ENCODE measurements at regions not wholly inside any gene's neighbourhood (a gene's known extent, or its start where the extent isn't known, plus 50 kb on each side); places are given as distances from the start of the nearest gene placed in this dataset.

DNA sequence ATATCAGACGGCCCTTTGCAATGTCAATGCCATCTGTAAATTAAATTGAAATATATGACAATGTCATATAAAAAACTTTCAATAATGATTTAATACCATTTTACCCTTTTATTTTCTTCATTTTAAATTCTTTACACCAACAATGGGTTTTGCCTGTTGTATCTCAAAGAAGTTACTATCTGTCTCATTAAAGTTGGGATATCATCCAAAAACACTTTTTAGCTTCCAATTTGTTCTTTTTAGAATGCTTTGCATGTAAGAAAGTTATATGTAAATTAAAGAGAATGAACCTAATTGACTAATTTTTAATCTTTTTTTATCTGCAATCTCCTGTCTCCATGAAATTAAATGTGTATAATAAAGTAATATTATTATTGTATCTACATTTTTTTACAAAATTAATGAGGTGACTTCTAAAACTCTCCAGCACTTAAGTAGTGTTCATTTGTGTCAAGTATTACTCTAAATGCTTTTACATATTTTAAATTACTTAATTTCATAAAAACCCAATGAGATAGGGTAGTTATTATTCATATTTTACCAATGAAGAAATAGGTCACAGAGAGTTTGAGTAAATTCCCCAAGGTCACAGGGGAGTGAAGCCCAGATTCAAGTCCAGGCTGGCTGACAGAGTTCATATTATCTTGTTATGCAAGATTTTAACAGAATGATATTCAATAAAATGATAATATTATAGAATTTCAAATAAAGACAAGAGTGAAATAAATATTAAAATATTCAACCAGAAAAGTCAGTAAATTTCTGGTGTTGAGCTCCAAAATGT, 673.0 kb upstream of the FLRT2 start:
- ATAC-seq (ENCODE audit: insufficient read depth, low FRiP score) (no peak), DNase-seq (peak in 2 of 3 donors; percentile 12 to 18)
- WGBS, 2 donors, result 49 to 75% methylated on average over 1 of the region's 1 CpG
- Histone ChIP-seq H3K27ac (ENCODE audit: low read depth in 1 of 2, low read length in 1 of 2) (no peak overlapping the region), H3K27me3 (ENCODE audit: control insufficient read depth in 3 of 3, insufficient read depth in 3 of 3, low read length in 2 of 3) (no peaks in the 10 kb centered on the region), H3K36me3 (ENCODE audit: control insufficient read depth in 4 of 4, insufficient read depth in 4 of 4, low read length in 4 of 4) (no peaks in the 10 kb centered on the region), H3K4me3 (no peak overlapping the region), H3K4me1 (ENCODE audit: control insufficient read depth in 5 of 5, insufficient read depth in 5 of 5, low read length in 5 of 5) (no peaks in the 10 kb centered on the region), H3K9me3 (ENCODE audit: control insufficient read depth in 4 of 4, insufficient read depth in 3 of 4, low read length in 3 of 4) (no peaks in the 10 kb centered on the region), H3K9ac (ENCODE audit: insufficient read depth in 1 of 2, low read length in 2 of 2) (no peak overlapping the region)
- no peak for TF ChIP-seq CTCF (IDR thresholded peaks at IDR 0.05; ENCODE audit: control extremely low read depth, extremely low read depth)

GRCh38 chr14:84857571-84857970, 672.4 kb upstream of the FLRT2 start:
- H3K9me3 ChIP-seq (ENCODE audit: control insufficient read depth in 4 of 4, insufficient read depth in 3 of 4, low read length in 3 of 4), result no peaks in the 10 kb centered on the region
- no peak overlapping the region for H3K9ac ChIP-seq (ENCODE audit: insufficient read depth in 1 of 2, low read length in 2 of 2)
- ATAC-seq (ENCODE audit: insufficient read depth, low FRiP score) (no peak), DNase-seq (no peak)
- no peaks in the 10 kb centered on the region for H3K36me3 ChIP-seq (ENCODE audit: control insufficient read depth in 4 of 4, insufficient read depth in 4 of 4, low read length in 4 of 4)
- no peak for TF ChIP-seq CTCF (IDR thresholded peaks at IDR 0.05; ENCODE audit: control extremely low read depth, extremely low read depth)
- no peaks in the 10 kb centered on the region for H3K27me3 ChIP-seq (ENCODE audit: control insufficient read depth in 3 of 3, insufficient read depth in 3 of 3, low read length in 2 of 3)
- H3K4me1 ChIP-seq (ENCODE audit: control insufficient read depth in 5 of 5, insufficient read depth in 5 of 5, low read length in 5 of 5), result no peaks in the 10 kb centered on the region
- no peak overlapping the region for H3K4me3 ChIP-seq
- H3K27ac ChIP-seq (ENCODE audit: low read depth in 1 of 2, low read length in 1 of 2), result no peak overlapping the region

- Histone ChIP-seq H3K36me3 (ENCODE audit: control insufficient read depth in 4 of 4, insufficient read depth in 4 of 4, low read length in 4 of 4) (no peaks in the 10 kb centered on the region), H3K27ac (ENCODE audit: low read depth in 1 of 2, low read length in 1 of 2) (no peak overlapping the region), H3K9me3 (ENCODE audit: control insufficient read depth in 4 of 4, insufficient read depth in 3 of 4, low read length in 3 of 4) (no peaks in the 10 kb centered on the region), H3K9ac (ENCODE audit: insufficient read depth in 1 of 2, low read length in 2 of 2) (no peak overlapping the region), H3K4me1 (ENCODE audit: control insufficient read depth in 5 of 5, insufficient read depth in 5 of 5, low read length in 5 of 5) (no peaks in the 10 kb centered on the region), H3K4me3 (no peak overlapping the region), H3K27me3 (ENCODE audit: control insufficient read depth in 3 of 3, insufficient read depth in 3 of 3, low read length in 2 of 3) (no peaks in the 10 kb centered on the region)
- ATAC-seq (ENCODE audit: insufficient read depth, low FRiP score) (no peak), DNase-seq (no peak)
- 79 to 80% methylated on average over 4 of the region's 4 CpGs for WGBS, 2 donors
- no peak for TF ChIP-seq CTCF (IDR thresholded peaks at IDR 0.05; ENCODE audit: control extremely low read depth, extremely low read depth)
These were observed 670.8 kb upstream of the FLRT2 start for GRCh38 chr14:84859116-84859515.
